ENCODE measurements at regions not wholly inside any gene's neighbourhood (a gene's known extent, or its start where the extent isn't known, plus 50 kb on each side); places are given as distances from the start of the nearest gene placed in this dataset.

GRCh38 chr6:91669154-91669870 lies 1082.4 kb upstream of the MAP3K7 start:
- Histone ChIP-seq H3K36me3 (replicated peaks) (no peaks in the 10 kb centered on the region), H3K4me3 (ENCODE audit: low read depth, low read length) (no peak overlapping the region), H3K27ac (no peak overlapping the region), H3K27me3 (replicated peaks) (no peaks in the 10 kb centered on the region)
- no peak for TF ChIP-seq CTCF (IDR thresholded peaks at IDR 0.05; ENCODE audit: low read depth, low read length, missing control alignments)
- no peak for DNase-seq
- in situ Hi-C loops (cut with HindIII; ENCODE audit: low pct_ligation_motif_present, low sequenced_read_pairs): no loop called here

- H3K27ac ChIP-seq: no peak overlapping the region
- TF ChIP-seq CTCF (IDR thresholded peaks at IDR 0.05; ENCODE audit: low read depth, low read length, missing control alignments): no peak
- no peak for DNase-seq
- H3K4me3 ChIP-seq (ENCODE audit: low read depth, low read length): no peak overlapping the region
- no peaks in the 10 kb centered on the region for H3K36me3 ChIP-seq (replicated peaks)
- in situ Hi-C loops (cut with HindIII; ENCODE audit: low pct_ligation_motif_present, low sequenced_read_pairs): no loop called here
- H3K27me3 ChIP-seq (replicated peaks): no peaks in the 10 kb centered on the region
Observed at GRCh38 chr6:91667596-91667995, 1080.7 kb upstream of the MAP3K7 start.

DNA sequence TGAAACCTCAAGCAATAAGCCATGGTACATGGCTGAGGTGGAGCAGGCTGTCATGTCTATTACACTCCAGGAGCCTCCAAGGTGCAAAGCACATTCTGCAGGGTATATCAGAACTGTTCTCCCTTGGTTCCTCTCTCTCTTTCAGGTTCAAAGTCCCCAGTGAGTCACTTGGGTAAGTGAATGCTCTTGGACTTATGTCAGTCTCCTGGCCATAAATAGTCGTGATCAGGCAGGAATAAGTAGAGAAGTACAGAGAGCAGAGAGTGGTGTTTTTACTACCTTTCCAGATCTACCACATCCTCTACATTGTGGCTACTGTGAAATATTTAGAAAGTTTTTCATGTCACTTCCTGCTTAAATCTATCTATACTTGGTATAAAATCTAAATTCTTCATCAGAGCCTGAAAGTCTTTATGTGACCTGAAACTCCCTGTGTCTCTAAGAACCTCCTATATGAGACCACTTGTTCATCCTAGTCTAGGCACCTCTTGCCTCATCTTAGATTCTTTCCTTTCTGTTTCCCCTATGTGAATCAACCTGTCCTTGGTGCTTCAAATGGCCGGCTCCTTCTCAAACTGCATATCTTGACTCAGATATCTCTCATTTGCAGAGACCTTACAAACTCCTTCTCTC lies 1077.6 kb upstream of the MAP3K7 start:
- H3K4me3 ChIP-seq (ENCODE audit: low read depth, low read length): no peak overlapping the region
- no peaks in the 10 kb centered on the region for H3K36me3 ChIP-seq (replicated peaks)
- no peak for DNase-seq
- TF ChIP-seq CTCF (IDR thresholded peaks at IDR 0.05; ENCODE audit: low read depth, low read length, missing control alignments): no peak
- H3K27me3 ChIP-seq (replicated peaks): no peaks in the 10 kb centered on the region
- in situ Hi-C loops (cut with HindIII; ENCODE audit: low pct_ligation_motif_present, low sequenced_read_pairs): no loop called here
- H3K27ac ChIP-seq: no peak overlapping the region

DNA sequence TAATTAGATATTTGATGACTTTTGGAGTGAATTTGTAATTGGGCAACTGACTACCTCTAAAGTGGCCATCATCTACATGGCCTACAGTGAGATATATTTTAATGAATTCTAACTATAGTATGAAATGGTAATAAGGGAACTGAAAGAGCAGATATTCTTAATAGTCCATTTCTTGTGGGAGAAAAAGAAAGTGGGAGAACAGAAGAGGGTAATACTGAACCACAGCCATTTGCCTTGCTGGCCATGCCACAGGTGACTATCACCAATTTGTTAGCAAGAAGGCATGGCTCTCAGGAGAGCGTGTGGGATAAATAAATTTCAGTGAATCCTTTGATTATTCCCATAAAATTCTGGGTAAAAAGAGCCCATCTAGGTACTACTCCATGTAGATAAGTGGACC lies 1074.0 kb upstream of the MAP3K7 start:
- no peaks in the 10 kb centered on the region for H3K36me3 ChIP-seq (replicated peaks)
- H3K27me3 ChIP-seq (replicated peaks): no peaks in the 10 kb centered on the region
- TF ChIP-seq CTCF (IDR thresholded peaks at IDR 0.05; ENCODE audit: low read depth, low read length, missing control alignments): no peak
- no peak overlapping the region for H3K27ac ChIP-seq
- no peak for DNase-seq
- no peak overlapping the region for H3K4me3 ChIP-seq (ENCODE audit: low read depth, low read length)
- in situ Hi-C loops (cut with HindIII; ENCODE audit: low pct_ligation_motif_present, low sequenced_read_pairs): no loop called here

GRCh38 chr6:91659891-91660290 lies 1073.0 kb upstream of the MAP3K7 start:
- no peaks in the 10 kb centered on the region for H3K27me3 ChIP-seq (replicated peaks)
- no peaks in the 10 kb centered on the region for H3K36me3 ChIP-seq (replicated peaks)
- no peak for TF ChIP-seq CTCF (IDR thresholded peaks at IDR 0.05; ENCODE audit: low read depth, low read length, missing control alignments)
- no peak overlapping the region for H3K4me3 ChIP-seq (ENCODE audit: low read depth, low read length)
- no peak overlapping the region for H3K27ac ChIP-seq
- in situ Hi-C loops (cut with HindIII; ENCODE audit: low pct_ligation_motif_present, low sequenced_read_pairs): no loop called here
- no peak for DNase-seq

All from brain microvascular endothelial cell (primary cell).